DND-41 (cell line): ENCODE measurements at regions not wholly inside any gene's neighbourhood (a gene's known extent, or its start where the extent isn't known, plus 50 kb on each side); places are given as distances from the start of the nearest gene placed in this dataset.

Experiments
- ATAC-seq: fragments of 200-7000 bp; cut with Tn5 transposase; 3 replicates; pipeline ENCODE4 v1.9.1; 2021; ENCODE audit warnings: low read depth; ENCODE audit not compliant: insufficient read depth
- DNase-seq: peaks from one replicate; pipeline ENCODE4 v3.0.0-alpha.2; 2020
- H2AFZ ChIP-seq: 2 replicates; pipeline ENCODE4 v1.6.0; 2012; ENCODE audit warnings: low read depth, low read length
- H3K27ac ChIP-seq: 2 replicates; pipeline ENCODE4 v1.5.1; 2012; ENCODE audit warnings: low read length, inconsistent platforms
- H3K27me3 ChIP-seq: fragments of 200-600 bp; sonication (generic); 2 replicates; pipeline ENCODE4 v1.6.0; 2012; ENCODE audit warnings: low read length, mild to moderate bottlenecking, inconsistent platforms; ENCODE audit not compliant: insufficient read depth, poor library complexity
- H3K36me3 ChIP-seq: 2 replicates; pipeline ENCODE4 v1.5.1; 2012; ENCODE audit warnings: low read length, inconsistent platforms; ENCODE audit not compliant: insufficient read depth
- H3K4me1 ChIP-seq: 2 replicates; pipeline ENCODE4 v1.5.1; 2012; ENCODE audit warnings: mild to moderate bottlenecking, low read length; ENCODE audit not compliant: insufficient read depth
- H3K4me2 ChIP-seq: 2 replicates; pipeline ENCODE4 v1.6.0; 2012; ENCODE audit warnings: mild to moderate bottlenecking, moderate library complexity, low read length, inconsistent platforms; ENCODE audit not compliant: insufficient read depth
- H3K4me3 ChIP-seq, 2 experiments: fragments of 200-600 bp in 1 of 2; shearing (Covaris generic) in 1 of 2; 2 replicates each; pipeline ENCODE4 v1.5.1; 2012 to 2016; ENCODE audit warnings: inconsistent platforms in 2 of 2, low read length in 2 of 2, mild to moderate bottlenecking in 2 of 2, low read depth in 1 of 2, moderate library complexity in 1 of 2
- H3K79me2 ChIP-seq: 2 replicates; pipeline ENCODE4 v1.6.0; 2012; ENCODE audit warnings: low read length, inconsistent platforms; ENCODE audit not compliant: insufficient read depth
- H3K9ac ChIP-seq: 2 replicates; pipeline ENCODE4 v1.6.0; 2012; ENCODE audit warnings: low read depth, mild to moderate bottlenecking, inconsistent platforms, low read length, moderate library complexity
- H3K9me3 ChIP-seq: 2 replicates; pipeline ENCODE4 v1.5.1; 2012; ENCODE audit warnings: low read length, moderate library complexity, mild to moderate bottlenecking, inconsistent platforms; ENCODE audit not compliant: insufficient read depth, severe bottlenecking
- H4K20me1 ChIP-seq: 2 replicates; pipeline ENCODE4 v1.6.0; 2012; ENCODE audit warnings: low read length; ENCODE audit not compliant: insufficient read depth
- EZH2 ChIP-seq: IDR thresholded peaks from 3 replicates; pipeline ENCODE4 v1.6.1; 2012; ENCODE audit warnings: borderline replicate concordance, low read depth, mild to moderate bottlenecking, moderate library complexity, low read length, inconsistent platforms; ENCODE audit not compliant: severe bottlenecking
- TF ChIP-seq, protein P1 (sequence below): IDR thresholded peaks from 2 replicates; pipeline ENCODE4 v1.5.1; 2012; ENCODE audit warnings: borderline replicate concordance, low read length, moderate library complexity, mild to moderate bottlenecking; ENCODE audit not compliant: poor library complexity, severe bottlenecking; ENCODE audit errors: extremely low read depth

DNA sequence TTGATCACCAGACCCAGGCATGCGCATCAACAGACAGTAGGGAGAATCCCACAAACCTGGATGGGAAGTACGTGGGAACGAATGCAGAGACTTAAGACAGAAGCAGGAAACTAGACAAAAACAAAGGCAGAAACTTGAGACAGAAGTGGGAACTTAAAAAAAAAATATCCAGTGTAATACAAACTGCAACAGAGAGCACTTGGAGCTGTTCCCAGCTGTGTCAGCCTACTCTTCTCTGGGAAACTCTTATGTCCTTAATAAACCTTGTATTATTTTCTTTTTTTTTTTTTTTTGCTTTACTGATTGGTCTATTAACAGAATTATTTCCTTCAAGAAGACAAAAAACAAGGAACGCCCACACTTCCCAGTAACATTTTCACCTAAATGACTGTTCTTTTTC lies 1818.1 kb upstream of the RAG2 start:
- H3K36me3 ChIP-seq: no peaks in the 10 kb centered on the region
- no peak for ATAC-seq
- H2AFZ ChIP-seq: no peak overlapping the region
- DNase-seq: no peak
- no peaks in the 10 kb centered on the region for H3K9me3 ChIP-seq
- no peak overlapping the region for H3K9ac ChIP-seq
- no peak overlapping the region for H3K4me2 ChIP-seq
- H3K4me3 ChIP-seq: no peak overlapping the region
- H3K4me1 ChIP-seq: no peaks in the 10 kb centered on the region
- no peaks in the 10 kb centered on the region for H3K27me3 ChIP-seq
- H3K27ac ChIP-seq: no peak overlapping the region
- H4K20me1 ChIP-seq: no peaks in the 10 kb centered on the region
- TF ChIP-seq, protein P1, sequence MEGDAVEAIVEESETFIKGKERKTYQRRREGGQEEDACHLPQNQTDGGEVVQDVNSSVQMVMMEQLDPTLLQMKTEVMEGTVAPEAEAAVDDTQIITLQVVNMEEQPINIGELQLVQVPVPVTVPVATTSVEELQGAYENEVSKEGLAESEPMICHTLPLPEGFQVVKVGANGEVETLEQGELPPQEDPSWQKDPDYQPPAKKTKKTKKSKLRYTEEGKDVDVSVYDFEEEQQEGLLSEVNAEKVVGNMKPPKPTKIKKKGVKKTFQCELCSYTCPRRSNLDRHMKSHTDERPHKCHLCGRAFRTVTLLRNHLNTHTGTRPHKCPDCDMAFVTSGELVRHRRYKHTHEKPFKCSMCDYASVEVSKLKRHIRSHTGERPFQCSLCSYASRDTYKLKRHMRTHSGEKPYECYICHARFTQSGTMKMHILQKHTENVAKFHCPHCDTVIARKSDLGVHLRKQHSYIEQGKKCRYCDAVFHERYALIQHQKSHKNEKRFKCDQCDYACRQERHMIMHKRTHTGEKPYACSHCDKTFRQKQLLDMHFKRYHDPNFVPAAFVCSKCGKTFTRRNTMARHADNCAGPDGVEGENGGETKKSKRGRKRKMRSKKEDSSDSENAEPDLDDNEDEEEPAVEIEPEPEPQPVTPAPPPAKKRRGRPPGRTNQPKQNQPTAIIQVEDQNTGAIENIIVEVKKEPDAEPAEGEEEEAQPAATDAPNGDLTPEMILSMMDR: no peak
- TF ChIP-seq EZH2: no peak
- no peaks in the 10 kb centered on the region for H3K79me2 ChIP-seq

DNA sequence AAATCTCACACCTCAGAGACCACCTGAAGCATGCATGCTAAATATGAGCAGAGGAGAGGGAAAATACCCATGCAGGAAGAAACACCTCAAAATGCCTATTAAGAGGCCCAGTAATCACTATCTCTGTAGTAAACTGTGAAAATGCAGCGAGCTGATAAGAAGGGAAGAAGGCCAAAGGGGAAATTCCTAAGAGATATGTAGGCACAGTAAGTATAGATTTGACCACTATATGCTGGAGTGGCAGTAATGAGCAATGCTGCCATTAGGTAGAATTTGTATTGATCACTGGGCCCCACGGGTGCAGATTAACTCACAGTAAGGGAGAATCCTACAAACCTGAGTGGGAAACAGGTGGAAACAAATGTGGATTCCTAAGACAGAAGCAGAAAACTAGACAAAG lies 1813.1 kb upstream of the RAG2 start:
- H3K4me1 ChIP-seq: no peaks in the 10 kb centered on the region

DNA sequence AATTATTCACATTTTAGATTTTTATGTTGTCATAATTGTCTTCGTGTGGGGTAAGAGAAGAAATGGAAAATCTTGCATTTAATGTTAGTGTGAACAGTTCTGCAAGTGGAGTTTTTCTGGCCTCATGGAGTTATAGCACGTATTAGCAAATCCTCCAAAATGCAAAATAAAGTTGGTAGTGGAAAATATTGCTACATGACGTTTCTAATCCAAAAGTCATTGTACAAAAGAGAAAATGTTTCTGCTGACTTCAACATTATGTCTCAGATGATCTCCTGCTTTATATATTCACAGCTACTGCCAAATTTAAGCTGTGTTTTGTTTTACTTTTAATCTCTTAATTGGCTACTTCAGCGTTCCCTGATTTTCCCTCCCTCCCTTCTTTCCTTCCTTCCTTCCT lies 1804.0 kb upstream of the RAG2 start:
- Histone ChIP-seq H2AFZ (no peak overlapping the region), H4K20me1 (no peaks in the 10 kb centered on the region), H3K79me2 (no peaks in the 10 kb centered on the region), H3K9me3 (no peaks in the 10 kb centered on the region), H3K4me2 (no peak overlapping the region), H3K27ac (no peak overlapping the region), H3K4me3 (no peak overlapping the region), H3K36me3 (no peaks in the 10 kb centered on the region), H3K4me1 (no peaks in the 10 kb centered on the region), H3K27me3 (no peaks in the 10 kb centered on the region), H3K9ac (no peak overlapping the region)
- no peak for ATAC-seq
- DNase-seq: no peak
- TF ChIP-seq EZH2: no peak
- TF ChIP-seq, protein P1: no peak

More for the DNA sequence above, 1813.1 kb upstream of the RAG2 start:
- Histone ChIP-seq H2AFZ (no peak overlapping the region), H3K36me3 (no peaks in the 10 kb centered on the region), H3K9me3 (no peaks in the 10 kb centered on the region), H3K4me2 (no peak overlapping the region), H4K20me1 (no peaks in the 10 kb centered on the region), H3K27ac (no peak overlapping the region), H3K4me3 (no peak overlapping the region), H3K79me2 (no peaks in the 10 kb centered on the region), H3K9ac (no peak overlapping the region), H3K27me3 (no peaks in the 10 kb centered on the region)
- TF ChIP-seq, protein P1: no peak
- DNase-seq (no peak), ATAC-seq (no peak)

DNA sequence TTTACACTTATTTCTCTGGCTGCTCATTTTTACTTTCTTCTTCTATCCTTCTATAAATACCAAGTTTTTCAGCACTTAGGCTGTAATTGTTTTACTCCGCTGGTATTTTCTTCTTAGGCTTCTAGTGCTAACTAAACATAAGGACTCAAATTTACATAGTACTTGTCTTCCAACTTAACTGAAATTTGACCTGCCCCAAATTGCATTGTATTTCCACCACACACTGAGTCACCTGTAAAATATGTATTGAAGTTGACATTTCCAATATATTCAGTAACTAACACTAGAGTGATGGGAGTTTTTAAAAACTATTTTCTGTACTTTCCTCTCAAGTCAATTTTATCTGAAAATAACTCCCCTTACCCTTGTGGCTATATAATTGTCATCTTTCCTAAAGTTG lies 1794.1 kb upstream of the RAG2 start:
- Histone ChIP-seq H3K79me2 (no peaks in the 10 kb centered on the region), H3K4me2 (no peak overlapping the region), H3K36me3 (no peaks in the 10 kb centered on the region), H3K27me3 (no peaks in the 10 kb centered on the region), H3K27ac (no peak overlapping the region), H3K9ac (no peak overlapping the region), H3K4me1 (no peaks in the 10 kb centered on the region), H3K4me3 (no peak overlapping the region), H4K20me1 (no peaks in the 10 kb centered on the region), H3K9me3 (no peaks in the 10 kb centered on the region), H2AFZ (no peak overlapping the region)
- TF ChIP-seq, protein P1: no peak
- no peak for TF ChIP-seq EZH2
- ATAC-seq (no peak), DNase-seq (no peak)
